ENCODE measurements at regions not wholly inside any gene's neighbourhood (a gene's known extent, or its start where the extent isn't known, plus 50 kb on each side); places are given as distances from the start of the nearest gene placed in this dataset.

- no peak overlapping the region for H3K4me3 Mint-ChIP-seq
- Histone ChIP-seq H3K36me3 (ENCODE audit: insufficient read depth) (no peaks in the 10 kb centered on the region), H3K79me2 (replicated peaks; ENCODE audit: insufficient read depth) (no peaks in the 10 kb centered on the region), H3K4me1 (ENCODE audit: insufficient read depth) (0 out of 2 replicates have a peak, but pooled peaks cover 5% of the 10 kb centered on the region), H3K27ac (ENCODE audit: low read depth) (no peak overlapping the region), H3F3A (replicated peaks; ENCODE audit: low read depth) (no peaks in the 10 kb centered on the region), H3K4me2 (no peak overlapping the region), H3K4me3 (no peak overlapping the region), H3K9me2 (ENCODE audit: insufficient read depth) (no peaks in the 10 kb centered on the region), H2AFZ (no peak overlapping the region), H3K27me3 (ENCODE audit: insufficient read depth) (no peaks in the 10 kb centered on the region), H4K20me1 (replicated peaks; ENCODE audit: insufficient read depth) (no peaks in the 10 kb centered on the region)
- peaks cover 16% of the 10 kb centered on the region; the same call in 2 of the 3 replicates for H3K4me1 Mint-ChIP-seq
- DNase-seq (ENCODE audit: low spot score) (no peak), ATAC-seq (no peak)
- H3K9me3 Mint-ChIP-seq = no peaks in the 10 kb centered on the region
- H3K27me3 Mint-ChIP-seq (ENCODE audit: insufficient read depth, low read depth, poor library complexity) = no peaks in the 10 kb centered on the region
- H3K36me3 Mint-ChIP-seq (ENCODE audit: low read depth) = no peaks in the 10 kb centered on the region
- H3K27ac Mint-ChIP-seq = no peak overlapping the region
- TF ChIP-seq ZNF462 (CRISPR knock-in tag; IDR thresholded peaks at IDR 0.05) (no peak), ETS1 (IDR thresholded peaks at IDR 0.05) (no peak), ZNF114 (CRISPR knock-in tag; IDR thresholded peaks at IDR 0.05) (no peak), STAT1 (IDR thresholded peaks at IDR 0.05; ENCODE audit: unreplicated experiment) (no peak), REST (IDR thresholded peaks at IDR 0.05; ENCODE audit: unreplicated experiment) (no peak), EZH2 (IDR thresholded peaks at IDR 0.05; ENCODE audit: low read depth, unreplicated experiment) (no peak)
These were observed 364.2 kb upstream of the PLSCR5 start for GRCh38 chr3:146969356-146969755.
